H9 (cell line): ENCODE measurements at regions not wholly inside any gene's neighbourhood (a gene's known extent, or its start where the extent isn't known, plus 50 kb on each side); places are given as distances from the start of the nearest gene placed in this dataset.

Source experiments
- DNase-seq: peaks from one replicate; pipeline ENCODE4 v3.0.0-alpha.2; 2017
- H2AFZ ChIP-seq: one replicate; pipeline ENCODE4 v1.6.1; 2013; ENCODE audit warnings: mild to moderate bottlenecking, low read length, control low read depth, moderate library complexity
- H2AK5ac ChIP-seq: 2 replicates; pipeline ENCODE4 v1.6.1; 2013; ENCODE audit warnings: low read length, control low read depth, mixed read lengths; ENCODE audit not compliant: insufficient read length
- H2BK120ac ChIP-seq: one replicate; pipeline ENCODE4 v1.6.1; 2013; ENCODE audit warnings: low read depth, mild to moderate bottlenecking, low read length, control low read depth, inconsistent platforms; ENCODE audit not compliant: poor library complexity, severe bottlenecking
- H2BK12ac ChIP-seq: 2 replicates; pipeline ENCODE4 v1.6.1; 2013; ENCODE audit warnings: low read length, control low read depth, mixed read lengths, low read depth; ENCODE audit not compliant: insufficient read length
- H2BK15ac ChIP-seq: 2 replicates; pipeline ENCODE4 v1.6.1; 2013; ENCODE audit warnings: low read depth, low read length, control low read depth
- H2BK20ac ChIP-seq: one replicate; pipeline ENCODE4 v1.6.1; 2013; ENCODE audit warnings: low read depth, mild to moderate bottlenecking, low read length, control low read depth, inconsistent platforms; ENCODE audit not compliant: poor library complexity, severe bottlenecking
- H2BK5ac ChIP-seq: 2 replicates; pipeline ENCODE4 v1.6.1; 2013; ENCODE audit warnings: low read length, control low read depth, mixed read lengths; ENCODE audit not compliant: insufficient read length
- H3K14ac ChIP-seq: 2 replicates; pipeline ENCODE4 v1.6.1; 2013; ENCODE audit warnings: low read length, control low read depth; ENCODE audit not compliant: insufficient read depth
- H3K18ac ChIP-seq: 2 replicates; pipeline ENCODE4 v1.6.1; 2013; ENCODE audit warnings: low read depth, mild to moderate bottlenecking, mixed read lengths, low read length, control low read depth; ENCODE audit not compliant: insufficient read length
- H3K23ac ChIP-seq: 2 replicates; pipeline ENCODE4 v1.6.1; 2013; ENCODE audit warnings: low read length, control low read depth, mixed read lengths, low read depth; ENCODE audit not compliant: insufficient read length
- H3K23me2 ChIP-seq: 2 replicates; pipeline ENCODE4 v1.6.1; 2013; ENCODE audit warnings: low read depth, mild to moderate bottlenecking, mixed read lengths, low read length, control low read depth; ENCODE audit not compliant: insufficient read length, poor library complexity, severe bottlenecking
- H3K27ac ChIP-seq: 2 replicates; pipeline ENCODE4 v1.5.1; 2013; ENCODE audit warnings: low read length, control low read depth, mixed read lengths, low read depth; ENCODE audit not compliant: insufficient read length
- H3K27me3 ChIP-seq: 2 replicates; pipeline ENCODE4 v1.6.1; 2013; ENCODE audit warnings: low read length, control low read depth, inconsistent platforms; ENCODE audit not compliant: insufficient read depth
- H3K4ac ChIP-seq: 2 replicates; pipeline ENCODE4 v1.6.1; 2013; ENCODE audit warnings: low read depth, mild to moderate bottlenecking, control low read depth, inconsistent platforms, low read length, moderate library complexity
- H3K4me1 ChIP-seq: 2 replicates; pipeline ENCODE4 v1.6.1; 2013; ENCODE audit warnings: low read length, control low read depth, inconsistent platforms; ENCODE audit not compliant: insufficient read depth
- H3K4me2 ChIP-seq: 2 replicates; pipeline ENCODE4 v1.6.1; 2013; ENCODE audit warnings: low read length, control low read depth, mixed read lengths; ENCODE audit not compliant: insufficient read length, insufficient read depth
- H3K56ac ChIP-seq: 2 replicates; pipeline ENCODE4 v1.6.1; 2013; ENCODE audit warnings: low read depth, mild to moderate bottlenecking, mixed read lengths, low read length, control low read depth; ENCODE audit not compliant: insufficient read length
- H3K79me1 ChIP-seq: 2 replicates; pipeline ENCODE4 v1.6.1; 2013; ENCODE audit warnings: low read depth, mild to moderate bottlenecking, moderate library complexity, low read length, control low read depth, inconsistent platforms; ENCODE audit not compliant: insufficient read depth, poor library complexity, severe bottlenecking
- H3K79me2 ChIP-seq: 2 replicates; pipeline ENCODE4 v1.6.1; 2013; ENCODE audit warnings: low read length, control low read depth, inconsistent platforms; ENCODE audit not compliant: insufficient read depth
- H3K9ac ChIP-seq: 2 replicates; pipeline ENCODE4 v1.6.1; 2013; ENCODE audit warnings: low read length, control low read depth, mixed read lengths; ENCODE audit not compliant: insufficient read length; ENCODE audit errors: extremely low read depth
- H3K9me3 ChIP-seq: one replicate; pipeline ENCODE4 v1.6.1; 2013; ENCODE audit warnings: low read depth, low read length, inconsistent platforms; ENCODE audit not compliant: control insufficient read depth
- H3T11ph ChIP-seq: one replicate; pipeline ENCODE4 v1.6.1; 2013; ENCODE audit warnings: mild to moderate bottlenecking, low read length, control low read depth, inconsistent platforms
- H4K20me1 ChIP-seq: one replicate; pipeline ENCODE4 v1.6.1; 2013; ENCODE audit not compliant: control insufficient read depth, insufficient read length, insufficient read depth
- H4K5ac ChIP-seq: 2 replicates; pipeline ENCODE4 v1.6.1; 2013; ENCODE audit warnings: low read depth, mild to moderate bottlenecking, mixed read lengths, low read length, control low read depth; ENCODE audit not compliant: insufficient read length
- H4K8ac ChIP-seq: replicated peaks from 2 replicates; pipeline ENCODE4 v1.6.1; 2013; ENCODE audit warnings: low read length, control low read depth, mixed read lengths, low read depth; ENCODE audit not compliant: insufficient read length
- H4K91ac ChIP-seq: 2 replicates; pipeline ENCODE4 v1.6.1; 2013; ENCODE audit warnings: low read depth, mild to moderate bottlenecking, moderate library complexity, mixed read lengths, low read length, control low read depth; ENCODE audit not compliant: insufficient read length
- H3K27ac Mint-ChIP-seq, 3 experiments: 2 replicates in 2 of 3; 3 replicates in 1 of 3; pipeline ENCODE4 v1.8.0; 2020 to 2021; ENCODE audit warnings: mixed read lengths in 3 of 3, mild to moderate bottlenecking in 1 of 3, moderate library complexity in 1 of 3
- H3K27me3 Mint-ChIP-seq: 2 replicates; pipeline ENCODE4 v1.8.0; 2021; ENCODE audit warnings: low read depth, mild to moderate bottlenecking, moderate library complexity, mixed read lengths
- H3K36me3 Mint-ChIP-seq, 3 experiments: 2 replicates in 2 of 3; 3 replicates in 1 of 3; pipeline ENCODE4 v1.8.0; 2020 to 2021; ENCODE audit warnings: low read depth in 3 of 3, mixed read lengths in 3 of 3; ENCODE audit not compliant: insufficient read depth in 1 of 3
- H3K4me1 Mint-ChIP-seq, 2 experiments: 2 replicates each; pipeline ENCODE4 v1.8.0; 2020; ENCODE audit warnings: mixed read lengths in 2 of 2
- H3K4me3 Mint-ChIP-seq, 2 experiments: 2 replicates in 1 of 2; 3 replicates in 1 of 2; pipeline ENCODE4 v1.8.0; 2020 to 2021; ENCODE audit warnings: mild to moderate bottlenecking in 2 of 2, mixed read lengths in 2 of 2, moderate library complexity in 1 of 2
- H3K9me3 Mint-ChIP-seq, 2 experiments: 2 replicates in 1 of 2; 3 replicates in 1 of 2; pipeline ENCODE4 v1.8.0; 2020; ENCODE audit warnings: mild to moderate bottlenecking in 2 of 2, mixed read lengths in 2 of 2, moderate library complexity in 1 of 2
- CTCF ChIP-seq: fragments of 200-600 bp; sonication (generic); conservative IDR thresholded peaks from 3 replicates; pipeline ENCODE4 v1.8.0; 2021; ENCODE audit warnings: antibody characterized with exemption, mild to moderate bottlenecking
- WGBS: extraction: QIAGEN DNeasy Blood & Tissue Kit; methylation state at CpG from one replicate; pipeline ENCODE4 v1.1.7; 2013; ENCODE audit warnings: missing lambda C conversion rate, low lambda C conversion rate, mixed read lengths; ENCODE audit not compliant: insufficient read length; ENCODE audit errors: extremely low coverage; 5-methylcytosine and 5-hydroxymethylcytosine counted together

GRCh38 chr2:58965602-58966001, 724.5 kb upstream of the FANCL start:
- H2BK120ac ChIP-seq = no peak overlapping the region
- H2BK15ac ChIP-seq = no peak overlapping the region
- no peaks in the 10 kb centered on the region for H3K9me3 ChIP-seq
- Mint-ChIP-seq H3K27me3 (no peaks in the 10 kb centered on the region), H3K4me1 (no peaks in the 10 kb centered on the region), H3K36me3 (no peaks in the 10 kb centered on the region), H3K4me3 (no peak overlapping the region), H3K9me3 (no peaks in the 10 kb centered on the region), H3K27ac (no peak overlapping the region)
- no peaks in the 10 kb centered on the region for H3K23me2 ChIP-seq
- H3K23ac ChIP-seq = no peak overlapping the region
- H3K4me1 ChIP-seq = no peaks in the 10 kb centered on the region; the same call in 1 of the 2 replicates
- TF ChIP-seq CTCF = no peak
- no peaks in the 10 kb centered on the region for H3K79me1 ChIP-seq
- H3K27me3 ChIP-seq = no peaks in the 10 kb centered on the region
- no peaks in the 10 kb centered on the region for H3K79me2 ChIP-seq
- WGBS = no CpG with 5 or more reads among the region's 2 CpGs
- H3K27ac ChIP-seq = no peak overlapping the region
- H3K4ac ChIP-seq = no peak overlapping the region
- H4K8ac ChIP-seq = no peak overlapping the region
- no peak overlapping the region for H2BK5ac ChIP-seq
- DNase-seq = no peak
- no peak overlapping the region for H2BK20ac ChIP-seq
- no peak overlapping the region for H3T11ph ChIP-seq
- no peak overlapping the region for H3K4me2 ChIP-seq
- H3K9ac ChIP-seq = no peak overlapping the region
- no peak overlapping the region for H2AFZ ChIP-seq
- H2BK12ac ChIP-seq = no peak overlapping the region
- H3K14ac ChIP-seq = no peak overlapping the region
- no peak overlapping the region for H4K5ac ChIP-seq
- no peak overlapping the region for H3K18ac ChIP-seq
- H2AK5ac ChIP-seq = no peak overlapping the region
- no peak overlapping the region for H3K56ac ChIP-seq
- no peak overlapping the region for H4K91ac ChIP-seq
- no peaks in the 10 kb centered on the region for H4K20me1 ChIP-seq
